HEK293 (cell line): ENCODE measurements at regions not wholly inside any gene's neighbourhood (a gene's known extent, or its start where the extent isn't known, plus 50 kb on each side); places are given as distances from the start of the nearest gene placed in this dataset.

Experiments used
- CTCF ChIA-PET: fragments of 350-600 bp; formaldehyde crosslinking; extraction: SDS; loops from one replicate; lab custom pipeline; 2021; ENCODE audit warnings: antibody characterized with exemption; lab: Yijun Ruan, JAX
- POLR2A ChIA-PET: fragments of 300-600 bp; formaldehyde crosslinking; extraction: SDS; loops from one replicate; lab custom pipeline; 2020; ENCODE audit warnings: antibody characterized with exemption, inconsistent platforms; lab: Yijun Ruan, JAX
- H3K27ac ChIP-seq: fragments of 200-500 bp; sonication (Bioruptor generic); 2 replicates; pipeline ENCODE4 v1.5.1; 2014; ENCODE audit warnings: low read depth, low read length, control low read depth, inconsistent platforms; ENCODE audit errors: extremely low read depth
- H3K36me3 ChIP-seq, 2 experiments: fragments of 200-500 bp in 1 of 2; sonication (Bioruptor generic) in 1 of 2; 1 replicate in 1 of 2; 2 replicates in 1 of 2; pipeline ENCODE4 v1.5.1; 2014 to 2017; ENCODE audit warnings: inconsistent platforms in 2 of 2, low read length in 2 of 2; ENCODE audit not compliant: control insufficient read depth in 2 of 2, insufficient read depth in 1 of 2
- H3K4me1 ChIP-seq: fragments of 200-500 bp; sonication (Bioruptor generic); 2 replicates; pipeline ENCODE4 v1.5.1; 2014; ENCODE audit warnings: mild to moderate bottlenecking, low read length, inconsistent platforms; ENCODE audit not compliant: control insufficient read depth, insufficient read depth
- H3K4me3 ChIP-seq: 2 replicates; pipeline ENCODE4 v1.5.1; 2011; ENCODE audit warnings: low read depth, mild to moderate bottlenecking, control low read depth, low read length, moderate library complexity
- H3K9me3 ChIP-seq: fragments of 200-500 bp; sonication (Bioruptor generic); 2 replicates; pipeline ENCODE4 v1.5.1; 2014; ENCODE audit warnings: low read depth, low read length, inconsistent platforms; ENCODE audit not compliant: control insufficient read depth, insufficient read depth
- GLI2 ChIP-seq: fragments of 450-650 bp; formaldehyde crosslinking; IDR thresholded peaks from 2 replicates; pipeline ENCODE4; 2017; ENCODE audit warnings: missing biosample characterization, missing genetic modification characterization, low read depth, borderline replicate concordance
- HOXA7 ChIP-seq: sonication (generic); formaldehyde crosslinking; IDR thresholded peaks from 2 replicates; pipeline ENCODE4 v1.8.1; 2022; ENCODE audit warnings: missing genetic modification reagents, borderline replicate concordance
- KLF10 ChIP-seq: fragments of 450-650 bp; IDR thresholded peaks from 2 replicates; pipeline ENCODE4 v1.5.1; 2018; ENCODE audit warnings: missing biosample characterization, mild to moderate bottlenecking, missing genetic modification characterization
- KLF17 ChIP-seq: fragments of 450-650 bp; formaldehyde crosslinking; IDR thresholded peaks from 2 replicates; pipeline ENCODE4 v1.5.1; 2016; ENCODE audit warnings: missing biosample characterization, missing genetic modification characterization
- MYNN ChIP-seq: fragments of 450-650 bp; formaldehyde crosslinking; IDR thresholded peaks from 2 replicates; pipeline ENCODE4 v1.5.1; 2016; ENCODE audit warnings: missing biosample characterization, missing genetic modification characterization, borderline replicate concordance
- OSR2 ChIP-seq: fragments of 450-650 bp; formaldehyde crosslinking; IDR thresholded peaks from 2 replicates; pipeline ENCODE4 v1.5.1; 2016; ENCODE audit warnings: missing biosample characterization, missing genetic modification characterization
- PBX3 ChIP-seq: sonication (generic); formaldehyde crosslinking; IDR thresholded peaks from 2 replicates; pipeline ENCODE4 v1.8.1; 2022; ENCODE audit warnings: mild to moderate bottlenecking, moderate library complexity, missing genetic modification reagents
- PRDM1 ChIP-seq: fragments of 450-650 bp; formaldehyde crosslinking; IDR thresholded peaks from 2 replicates; pipeline ENCODE4; 2016; ENCODE audit warnings: missing biosample characterization, missing genetic modification characterization
- PRDM10 ChIP-seq: fragments of 450-650 bp; formaldehyde crosslinking; IDR thresholded peaks from 2 replicates; pipeline ENCODE4 v1.5.1; 2016; ENCODE audit warnings: missing biosample characterization, missing genetic modification characterization
- ZBTB48 ChIP-seq: fragments of 450-650 bp; formaldehyde crosslinking; IDR thresholded peaks from 2 replicates; pipeline ENCODE4 v1.5.1; 2016; ENCODE audit warnings: missing biosample characterization, missing genetic modification characterization
- ZFHX2 ChIP-seq: fragments of 450-650 bp; formaldehyde crosslinking; conservative IDR thresholded peaks from 2 replicates; pipeline ENCODE4 v1.5.1; 2016; ENCODE audit warnings: missing biosample characterization, missing genetic modification characterization
- ZNF184 ChIP-seq: fragments of 450-650 bp; IDR thresholded peaks from 2 replicates; pipeline ENCODE4 v1.5.1; 2018; ENCODE audit warnings: missing biosample characterization, mild to moderate bottlenecking, missing genetic modification characterization
- ZNF248 ChIP-seq: fragments of 450-650 bp; formaldehyde crosslinking; IDR thresholded peaks from 2 replicates; pipeline ENCODE4 v1.5.1; 2017; ENCODE audit warnings: missing biosample characterization, missing genetic modification characterization
- ZNF266 ChIP-seq: fragments of 450-650 bp; formaldehyde crosslinking; IDR thresholded peaks from 2 replicates; pipeline ENCODE4 v1.5.1; 2016; ENCODE audit warnings: missing biosample characterization, missing genetic modification characterization, low read depth
- ZNF335 ChIP-seq: fragments of 450-650 bp; formaldehyde crosslinking; conservative IDR thresholded peaks from 2 replicates; pipeline ENCODE4 v1.5.1; 2016; ENCODE audit warnings: missing biosample characterization, missing genetic modification characterization
- ZNF341 ChIP-seq: fragments of 450-650 bp; formaldehyde crosslinking; IDR thresholded peaks from 2 replicates; pipeline ENCODE4; 2016; ENCODE audit warnings: low read depth, missing biosample characterization, missing genetic modification characterization
- ZNF398 ChIP-seq: fragments of 450-650 bp; formaldehyde crosslinking; IDR thresholded peaks from 2 replicates; pipeline ENCODE4 v1.5.1; 2017; ENCODE audit warnings: missing biosample characterization, missing genetic modification characterization
- ZNF416 ChIP-seq: fragments of 450-650 bp; formaldehyde crosslinking; IDR thresholded peaks from 2 replicates; pipeline ENCODE4 v1.5.1; 2016; ENCODE audit warnings: missing biosample characterization, missing genetic modification characterization
- ZNF426 ChIP-seq: fragments of 450-650 bp; formaldehyde crosslinking; IDR thresholded peaks from 2 replicates; pipeline ENCODE4 v1.5.1; 2017; ENCODE audit warnings: missing biosample characterization, missing genetic modification characterization, mild to moderate bottlenecking, inconsistent platforms, moderate library complexity
- ZNF544 ChIP-seq: fragments of 450-650 bp; formaldehyde crosslinking; IDR thresholded peaks from 2 replicates; pipeline ENCODE4 v1.5.0; 2017; ENCODE audit warnings: missing biosample characterization, missing genetic modification characterization
- ZNF560 ChIP-seq: fragments of 450-650 bp; formaldehyde crosslinking; IDR thresholded peaks from 2 replicates; pipeline ENCODE4 v1.5.1; 2017; ENCODE audit warnings: missing biosample characterization, missing genetic modification characterization, borderline replicate concordance
- ZNF600 ChIP-seq: fragments of 450-650 bp; formaldehyde crosslinking; IDR thresholded peaks from 2 replicates; pipeline ENCODE4 v1.5.1; 2016; ENCODE audit warnings: missing biosample characterization, missing genetic modification characterization
- ZNF621 ChIP-seq: fragments of 450-650 bp; formaldehyde crosslinking; IDR thresholded peaks from 2 replicates; pipeline ENCODE4 v1.5.1; 2017; ENCODE audit warnings: missing biosample characterization, missing genetic modification characterization
- ZNF626 ChIP-seq: fragments of 450-650 bp; sonication (Bioruptor Pico); formaldehyde crosslinking; IDR thresholded peaks from 2 replicates; pipeline ENCODE4 v1.5.1; 2018; ENCODE audit warnings: missing biosample characterization, missing genetic modification characterization, inconsistent platforms
- ZNF645 ChIP-seq: fragments of 450-650 bp; formaldehyde crosslinking; IDR thresholded peaks from 2 replicates; pipeline ENCODE4; 2016; ENCODE audit warnings: missing biosample characterization, missing genetic modification characterization
- ZNF747 ChIP-seq: fragments of 450-650 bp; formaldehyde crosslinking; IDR thresholded peaks from 2 replicates; pipeline ENCODE4 v1.5.1; 2016; ENCODE audit warnings: missing biosample characterization, missing genetic modification characterization
- ZNF785 ChIP-seq: fragments of 450-650 bp; formaldehyde crosslinking; IDR thresholded peaks from 2 replicates; pipeline ENCODE4 v1.5.1; 2016; ENCODE audit warnings: missing biosample characterization, missing genetic modification characterization

DNA sequence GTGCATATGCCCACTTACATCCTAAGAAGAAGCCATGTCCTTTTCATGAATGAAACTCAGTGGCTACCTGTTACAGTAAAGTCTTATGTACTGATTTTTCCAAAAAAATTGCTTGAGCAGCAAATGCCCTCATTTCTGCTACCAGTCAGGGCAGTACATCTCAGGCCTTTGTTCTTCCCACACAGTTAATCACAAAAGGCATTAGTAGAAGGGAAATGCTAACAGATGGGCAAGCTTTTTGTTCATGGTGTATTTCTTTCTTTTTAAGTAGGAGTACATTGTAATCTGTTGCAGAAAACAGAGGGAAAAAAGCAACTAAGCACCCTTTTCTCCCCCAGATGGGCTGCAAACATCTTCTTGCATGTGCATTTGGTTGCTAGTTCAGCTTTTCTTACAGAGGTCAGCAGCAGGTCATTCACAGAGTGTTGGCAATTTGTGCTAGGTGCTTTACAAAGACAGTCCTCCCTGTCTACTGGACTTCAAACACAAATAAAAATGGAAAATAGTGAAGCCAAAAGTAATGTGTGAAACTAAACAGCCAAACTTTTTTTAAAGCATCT lies 373.4 kb downstream of the PRDM5 start (continued):
- no peak for TF ChIP-seq HOXA7

- Histone ChIP-seq H3K4me1 (no peaks in the 10 kb centered on the region), H3K27ac (no peak overlapping the region), H3K9me3 (no peaks in the 10 kb centered on the region), H3K4me3 (no peak overlapping the region), H3K36me3 (no peaks in the 10 kb centered on the region)
- ChIA-PET POLR2A (no interaction called here), CTCF (no interaction called here)
- no peak for TF ChIP-seq MYNN (tag by site-specific recombination)
- no peak for TF ChIP-seq ZNF560
- TF ChIP-seq ZNF645: no peak
- TF ChIP-seq ZFHX2 (tag by site-specific recombination): no peak
- TF ChIP-seq ZNF341 (tag by site-specific recombination): no peak
- no peak for TF ChIP-seq ZNF184 (tag by site-specific recombination)
- no peak for TF ChIP-seq ZNF416 (tag by site-specific recombination)
- TF ChIP-seq ZNF335: no peak
- TF ChIP-seq KLF17 (tag by site-specific recombination): no peak
- TF ChIP-seq ZNF544 (tag by site-specific recombination): no peak
- TF ChIP-seq OSR2: no peak
- TF ChIP-seq PRDM1: no peak
- TF ChIP-seq ZNF626 (tag by site-specific recombination): no peak
- TF ChIP-seq ZNF785 (tag by site-specific recombination): no peak
- no peak for TF ChIP-seq KLF10
- no peak for TF ChIP-seq PRDM10
- no peak for TF ChIP-seq ZBTB48 (tag by site-specific recombination)
- no peak for TF ChIP-seq ZNF621 (tag by site-specific recombination)
These were observed 377.1 kb downstream of the PRDM5 start for GRCh38 chr4:120545391-120545790.

DNA sequence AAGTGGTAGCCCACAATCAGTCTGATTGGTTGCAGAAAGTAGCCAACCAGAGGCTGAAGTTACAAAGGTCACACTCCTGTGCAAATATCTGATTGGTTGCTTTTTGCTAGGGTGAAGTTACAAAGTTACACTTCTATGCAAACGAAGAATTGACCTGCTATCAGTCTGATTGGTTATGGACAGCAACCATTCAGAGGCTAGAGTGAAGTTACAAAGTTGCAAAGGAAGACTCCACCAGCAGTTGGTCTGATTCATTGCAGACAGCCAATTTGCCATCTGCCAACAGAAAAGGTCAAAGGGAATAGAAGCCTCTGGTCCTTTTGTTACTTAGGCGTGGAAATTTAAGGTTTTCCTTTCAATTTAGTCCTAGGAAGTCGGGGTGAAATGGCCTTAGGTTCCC lies 377.7 kb downstream of the PRDM5 start:
- H3K36me3 ChIP-seq: no peaks in the 10 kb centered on the region
- ChIA-PET POLR2A (no interaction called here), CTCF (no interaction called here)
- H3K4me1 ChIP-seq: no peaks in the 10 kb centered on the region
- no peaks in the 10 kb centered on the region for H3K9me3 ChIP-seq
- no peak overlapping the region for H3K4me3 ChIP-seq
- no peak overlapping the region for H3K27ac ChIP-seq
- TF ChIP-seq ZNF248 (tag by site-specific recombination) (no peak), ZNF426 (tag by site-specific recombination) (no peak), ZNF398 (no peak), PBX3 (CRISPR knock-in tag) (no peak), ZNF747 (tag by site-specific recombination) (no peak), ZNF600 (no peak), ZNF266 (tag by site-specific recombination) (no peak), GLI2 (no peak)
